GM13977 (cell line): ENCODE measurements at regions not wholly inside any gene's neighbourhood (a gene's known extent, or its start where the extent isn't known, plus 50 kb on each side); places are given as distances from the start of the nearest gene placed in this dataset.
"Not testable (repeated sequence)": the region's sequence is repeated elsewhere in the genome, so short reads cannot be mapped to it uniquely, and the experiment has no call there.

Experiments
- DNase-seq: peaks from one replicate; pipeline ENCODE4 v3.0.0; 2012; ENCODE audit warnings: low spot score
- in situ Hi-C: fragments of 300-500 bp; cut with MboI; formaldehyde crosslinking; loops from one replicate; pipeline ENCODE4 v1.12.0; 2022; ENCODE audit warnings: low sequenced_read_pairs, low pct_unique_long_range_greater_than_20kb, mixed read lengths, inconsistent platforms; ENCODE audit not compliant: unreplicated experiment
- TF ChIP-seq, protein P1 (sequence below): IDR thresholded peaks from 2 replicates; pipeline ENCODE4 v1.5.1; 2012; ENCODE audit warnings: mild to moderate bottlenecking, control low read depth; ENCODE audit not compliant: insufficient read depth; ENCODE audit errors: extremely low read depth, missing control alignments

DNA sequence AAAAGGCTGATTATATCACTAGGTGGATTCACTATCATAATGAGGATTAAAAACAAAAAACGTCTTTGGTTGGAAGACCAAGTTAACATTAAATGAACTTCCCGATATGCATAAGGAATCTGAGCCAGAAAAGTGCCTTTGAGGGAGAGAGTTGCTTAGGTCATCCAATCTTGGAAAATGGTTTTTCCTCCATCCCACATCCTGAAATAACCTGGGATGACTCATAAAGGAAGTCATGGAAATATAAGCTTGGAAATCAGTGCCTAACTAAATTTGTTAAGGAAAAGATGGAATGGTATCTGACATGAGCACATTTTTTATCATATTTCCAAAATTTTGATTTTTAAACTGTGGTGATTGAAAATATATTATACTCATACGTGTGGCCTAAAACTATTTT lies 66.0 kb downstream of the KBTBD8 start:
- TF ChIP-seq, protein P1, sequence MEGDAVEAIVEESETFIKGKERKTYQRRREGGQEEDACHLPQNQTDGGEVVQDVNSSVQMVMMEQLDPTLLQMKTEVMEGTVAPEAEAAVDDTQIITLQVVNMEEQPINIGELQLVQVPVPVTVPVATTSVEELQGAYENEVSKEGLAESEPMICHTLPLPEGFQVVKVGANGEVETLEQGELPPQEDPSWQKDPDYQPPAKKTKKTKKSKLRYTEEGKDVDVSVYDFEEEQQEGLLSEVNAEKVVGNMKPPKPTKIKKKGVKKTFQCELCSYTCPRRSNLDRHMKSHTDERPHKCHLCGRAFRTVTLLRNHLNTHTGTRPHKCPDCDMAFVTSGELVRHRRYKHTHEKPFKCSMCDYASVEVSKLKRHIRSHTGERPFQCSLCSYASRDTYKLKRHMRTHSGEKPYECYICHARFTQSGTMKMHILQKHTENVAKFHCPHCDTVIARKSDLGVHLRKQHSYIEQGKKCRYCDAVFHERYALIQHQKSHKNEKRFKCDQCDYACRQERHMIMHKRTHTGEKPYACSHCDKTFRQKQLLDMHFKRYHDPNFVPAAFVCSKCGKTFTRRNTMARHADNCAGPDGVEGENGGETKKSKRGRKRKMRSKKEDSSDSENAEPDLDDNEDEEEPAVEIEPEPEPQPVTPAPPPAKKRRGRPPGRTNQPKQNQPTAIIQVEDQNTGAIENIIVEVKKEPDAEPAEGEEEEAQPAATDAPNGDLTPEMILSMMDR: no peak
- no peak for DNase-seq
- in situ Hi-C loops: no loop called here

DNA sequence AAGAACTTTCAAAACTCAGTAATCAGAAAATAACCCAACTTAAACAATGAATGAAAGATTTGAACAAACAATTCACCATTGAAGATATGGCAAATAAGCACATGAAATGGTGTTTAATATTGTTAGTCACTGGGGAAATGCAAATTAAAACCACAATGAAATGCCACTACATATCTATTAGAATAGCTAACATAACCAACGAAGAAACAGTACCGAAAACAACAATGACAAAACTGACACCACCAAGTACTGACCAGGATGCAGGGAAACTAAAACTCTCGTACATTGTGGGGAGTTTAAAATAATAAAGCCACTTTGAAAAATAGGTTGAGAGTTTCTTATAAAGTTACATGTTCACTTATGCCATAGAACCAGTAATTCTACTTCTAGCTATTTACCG lies 69.1 kb downstream of the KBTBD8 start:
- TF ChIP-seq, protein P1: no peak
- in situ Hi-C loops: no loop called here
- no peak for DNase-seq

DNA sequence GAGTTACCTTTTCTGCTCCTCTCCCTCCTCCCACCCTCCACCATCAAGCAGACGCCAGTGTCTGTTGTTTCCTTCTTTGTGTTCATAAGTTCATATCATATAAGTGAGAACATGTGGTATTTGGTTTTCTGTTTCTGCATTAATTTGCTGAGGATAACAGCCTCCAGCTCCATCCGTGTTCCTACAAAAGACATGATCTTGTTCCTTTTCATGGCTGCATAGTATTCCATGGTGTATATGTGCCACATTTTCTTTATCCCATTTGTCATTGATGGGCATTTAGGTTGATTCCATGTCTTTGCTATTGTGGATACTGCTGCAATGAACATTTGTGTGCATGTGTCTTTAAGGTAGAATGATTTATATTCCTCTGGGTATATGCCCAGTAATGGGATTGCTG lies 74.5 kb downstream of the KBTBD8 start:
- DNase-seq, in situ Hi-C loops: not testable (repeated sequence)

DNA sequence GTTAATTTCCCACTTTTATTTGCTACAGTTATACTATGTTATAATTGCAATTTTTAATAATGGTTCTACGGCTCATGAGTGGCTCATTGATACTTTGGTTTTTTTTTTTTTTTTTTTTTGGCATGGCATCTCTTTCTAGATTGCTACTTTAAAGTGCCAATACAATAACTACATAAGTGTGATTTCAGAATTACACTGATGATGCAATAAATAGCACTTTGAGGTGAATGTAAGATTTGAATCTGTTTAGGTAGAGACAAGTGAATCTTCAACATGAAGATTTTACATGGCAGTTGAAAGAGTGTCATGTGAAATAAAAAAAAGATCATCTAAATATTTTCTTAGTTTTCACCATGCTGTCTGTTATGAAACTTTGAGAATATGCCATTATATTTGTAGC lies 75.7 kb downstream of the KBTBD8 start:
- in situ Hi-C loops: no loop called here
- TF ChIP-seq, protein P1: no peak
- no peak for DNase-seq

DNA sequence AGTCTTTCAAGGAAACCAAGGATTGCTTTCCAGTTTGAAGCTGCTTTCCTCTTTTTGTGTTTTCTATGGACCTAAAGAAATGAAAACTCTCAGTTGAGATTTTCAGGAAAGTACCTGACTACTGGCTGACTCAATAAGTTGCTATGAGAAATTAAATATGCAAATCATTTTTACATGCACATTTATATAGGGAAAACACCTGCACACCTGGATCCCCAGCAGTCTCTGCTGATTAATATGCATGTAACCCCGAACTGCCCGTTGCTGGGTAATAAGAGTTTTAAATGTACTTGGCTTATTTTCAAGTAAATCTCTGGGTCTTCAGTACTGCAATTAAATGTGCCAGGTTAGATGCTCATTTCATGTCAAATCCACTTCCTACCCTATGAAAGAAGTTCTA lies 77.2 kb downstream of the KBTBD8 start:
- in situ Hi-C loops: no loop called here
- TF ChIP-seq, protein P1: no peak
- peak; percentile 43 for DNase-seq

DNA sequence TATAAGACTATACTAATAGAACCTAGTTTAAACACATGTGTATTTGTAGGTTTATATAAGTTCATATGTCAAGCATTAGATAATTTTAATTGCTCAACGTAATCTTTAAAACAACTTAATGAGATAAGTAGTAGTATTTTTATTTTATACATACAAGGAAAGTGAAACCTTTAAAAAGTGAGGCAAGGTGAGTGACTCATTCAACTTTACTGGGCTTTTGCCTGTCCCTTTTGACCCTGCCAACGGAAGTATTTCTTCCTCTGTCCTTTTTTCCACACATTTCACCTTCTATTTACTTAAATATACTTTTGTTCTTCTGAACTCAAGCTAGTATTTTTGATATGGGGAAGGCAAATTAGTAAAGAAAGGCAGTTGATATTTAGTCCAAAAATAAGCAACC lies 78.5 kb downstream of the KBTBD8 start:
- TF ChIP-seq, protein P1: no peak
- no peak for DNase-seq
- in situ Hi-C loops: no loop called here

DNA sequence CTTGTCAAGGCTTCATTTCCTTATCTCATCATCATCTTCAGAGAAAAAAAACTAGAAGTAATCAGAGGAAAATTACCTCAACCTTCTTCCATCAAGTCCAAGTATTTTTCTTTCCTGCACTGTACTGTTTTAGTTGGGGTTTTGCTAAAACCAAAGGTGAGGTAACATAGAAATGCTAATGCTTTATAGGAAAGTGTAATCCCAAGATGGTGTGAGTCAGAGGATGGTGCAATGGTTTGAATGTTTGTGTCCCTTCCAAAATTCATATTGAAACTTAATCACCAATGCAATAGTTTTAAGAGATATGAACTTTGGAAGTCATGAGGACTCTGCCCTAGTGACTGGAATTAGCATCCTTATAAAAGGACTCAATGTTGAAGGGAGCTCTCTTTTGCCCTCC lies 79.5 kb downstream of the KBTBD8 start:
- DNase-seq: no peak
- in situ Hi-C loops: no loop called here
- TF ChIP-seq, protein P1: no peak
